Karpas-422 (cell line): ENCODE measurements at regions not wholly inside any gene's neighbourhood (a gene's known extent, or its start where the extent isn't known, plus 50 kb on each side); places are given as distances from the start of the nearest gene placed in this dataset.

ENCODE experiments used
- DNase-seq: peaks from one replicate; pipeline ENCODE4 v3.0.0-alpha.2; 2015
- H2AFZ ChIP-seq: fragments of 200-600 bp; sonication (generic); 2 replicates; pipeline ENCODE4 v1.6.1; 2014; ENCODE audit warnings: antibody characterized with exemption, low read length, mixed read lengths
- H3K27ac ChIP-seq: fragments of 200-600 bp; sonication (generic); 2 replicates; pipeline ENCODE4 v1.5.1; 2014; ENCODE audit warnings: mild to moderate bottlenecking, low read length, moderate library complexity
- H3K27me3 ChIP-seq: fragments of 200-600 bp; sonication (generic); 2 replicates; pipeline ENCODE4 v1.6.1; 2014; ENCODE audit warnings: low read length, mixed read lengths
- H3K36me3 ChIP-seq: fragments of 200-600 bp; sonication (generic); 2 replicates; pipeline ENCODE4 v1.6.1; 2014; ENCODE audit warnings: low read length, mixed read lengths; ENCODE audit not compliant: insufficient read depth
- H3K4me1 ChIP-seq: fragments of 200-600 bp; sonication (generic); 2 replicates; pipeline ENCODE4 v1.6.1; 2014; ENCODE audit warnings: mild to moderate bottlenecking, low read length, mixed read lengths
- H3K4me2 ChIP-seq: fragments of 200-600 bp; sonication (generic); 2 replicates; pipeline ENCODE4 v1.6.1; 2014; ENCODE audit warnings: low read length, low read depth, mild to moderate bottlenecking; ENCODE audit not compliant: poor library complexity, severe bottlenecking
- H3K4me3 ChIP-seq: fragments of 200-600 bp; sonication (generic); 2 replicates; pipeline ENCODE4 v1.5.1; 2014; ENCODE audit warnings: mild to moderate bottlenecking, antibody characterized with exemption, low read length, mixed read lengths
- H3K79me2 ChIP-seq: fragments of 200-600 bp; sonication (generic); 2 replicates; pipeline ENCODE4 v1.6.1; 2014; ENCODE audit warnings: mild to moderate bottlenecking, low read length, mixed read lengths
- H3K9ac ChIP-seq: fragments of 200-600 bp; sonication (generic); 2 replicates; pipeline ENCODE4 v1.6.0; 2014; ENCODE audit warnings: low read length
- H3K9me2 ChIP-seq: fragments of 200-600 bp; sonication (generic), shearing (Covaris generic); replicated peaks from 2 replicates; pipeline ENCODE4 v1.6.0; 2014; ENCODE audit warnings: mild to moderate bottlenecking, low read length, moderate library complexity; ENCODE audit not compliant: insufficient read depth
- H3K9me3 ChIP-seq: fragments of 300-700, 200-600 bp; sonication (generic); 2 replicates; pipeline ENCODE4 v1.6.1; 2014; ENCODE audit warnings: low read length, mixed read lengths
- H4K20me1 ChIP-seq: fragments of 200-600 bp; sonication (generic); 2 replicates; pipeline ENCODE4 v1.6.1; 2014; ENCODE audit warnings: mild to moderate bottlenecking, antibody characterized with exemption, low read length, low read depth; ENCODE audit not compliant: insufficient read depth

- H3K4me2 ChIP-seq: no peak overlapping the region
These were observed 210.2 kb upstream of the CTBP2 start for GRCh38 chr10:125370578-125370977.

DNA sequence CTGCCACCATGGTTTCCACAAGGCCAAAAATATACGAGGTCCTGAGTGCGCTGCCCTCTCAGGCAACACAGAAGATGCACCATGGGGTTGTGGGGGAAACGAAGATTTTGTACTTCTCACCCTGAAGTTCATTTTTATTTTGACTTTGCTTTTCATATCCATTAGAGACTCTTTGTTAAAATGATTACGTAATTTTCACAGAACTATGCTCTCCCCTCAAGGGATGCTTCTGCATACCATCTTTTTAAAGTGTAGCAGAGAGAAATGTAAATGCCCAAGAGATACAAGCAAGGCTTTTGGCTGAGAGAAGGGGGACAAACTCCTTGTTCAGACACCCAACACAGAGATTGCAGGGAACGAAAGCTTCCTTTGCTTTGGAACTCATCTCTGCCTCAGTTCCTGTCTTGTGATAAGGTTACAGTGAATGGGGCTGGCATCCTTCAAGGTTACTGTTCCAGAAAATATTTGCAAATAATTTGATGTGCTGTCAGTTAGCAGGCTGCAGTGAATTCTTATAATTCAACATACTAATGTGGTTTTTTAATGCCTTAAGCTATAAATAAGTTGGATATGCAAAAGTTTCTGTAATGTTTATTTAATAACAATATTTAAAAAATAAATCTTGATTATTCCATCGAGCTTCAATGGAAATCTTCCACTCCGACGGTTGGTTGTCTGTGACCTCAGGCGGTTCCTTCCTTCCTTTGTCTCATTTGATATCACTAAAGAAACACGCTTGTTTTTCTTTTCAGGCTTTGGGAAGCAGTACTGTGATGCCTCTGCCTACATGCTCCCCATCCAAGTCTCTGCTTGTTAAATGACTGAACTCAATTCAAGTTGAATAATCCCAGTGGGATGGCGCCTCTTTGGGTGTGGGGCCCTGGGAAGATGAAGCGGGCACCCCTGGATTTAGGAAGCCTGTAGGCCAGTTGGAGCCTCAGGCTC, 209.3 kb upstream of the CTBP2 start:
- no peaks in the 10 kb centered on the region for H3K4me1 ChIP-seq
- no peaks in the 10 kb centered on the region for H3K9me2 ChIP-seq
- no peak overlapping the region for H3K27ac ChIP-seq
- no peak for DNase-seq
- no peaks in the 10 kb centered on the region for H3K79me2 ChIP-seq
- no peaks in the 10 kb centered on the region for H3K27me3 ChIP-seq
- no peak overlapping the region for H2AFZ ChIP-seq
- H3K4me3 ChIP-seq: no peak overlapping the region
- H3K9me3 ChIP-seq: no peaks in the 10 kb centered on the region
- H4K20me1 ChIP-seq: no peaks in the 10 kb centered on the region
- H3K4me2 ChIP-seq: no peak overlapping the region
- no peak overlapping the region for H3K9ac ChIP-seq
- no peaks in the 10 kb centered on the region for H3K36me3 ChIP-seq

More at GRCh38 chr10:125370578-125370977, 210.2 kb upstream of the CTBP2 start:
- Histone ChIP-seq H4K20me1 (no peaks in the 10 kb centered on the region), H3K79me2 (no peaks in the 10 kb centered on the region), H3K36me3 (no peaks in the 10 kb centered on the region), H2AFZ (no peak overlapping the region), H3K9ac (no peak overlapping the region), H3K9me3 (no peaks in the 10 kb centered on the region), H3K4me1 (no peaks in the 10 kb centered on the region), H3K27ac (no peak overlapping the region), H3K27me3 (no peaks in the 10 kb centered on the region), H3K9me2 (no peaks in the 10 kb centered on the region), H3K4me3 (no peak overlapping the region)
- DNase-seq: no peak

DNA sequence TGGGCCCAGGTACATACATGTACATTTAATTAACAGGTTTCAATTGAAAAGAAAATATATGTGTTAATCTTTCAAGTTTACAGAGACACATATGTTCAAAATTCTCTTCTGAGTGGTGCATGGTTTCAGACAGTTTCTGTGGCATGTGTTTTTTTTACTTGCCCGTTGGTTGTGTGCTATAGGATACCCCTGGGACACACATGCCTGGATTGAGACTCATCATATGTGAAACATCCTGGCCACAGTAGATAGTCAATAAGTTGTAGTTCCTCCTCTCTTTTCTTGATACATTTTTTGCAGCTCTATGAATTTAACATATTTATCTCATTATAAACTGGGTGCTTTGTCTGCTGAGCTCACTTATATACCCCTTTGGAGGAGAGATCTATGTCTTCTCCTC, 207.8 kb upstream of the CTBP2 start:
- H3K9me2 ChIP-seq: no peaks in the 10 kb centered on the region
- H2AFZ ChIP-seq: no peak overlapping the region
- no peak overlapping the region for H3K4me3 ChIP-seq
- no peak for DNase-seq
- no peaks in the 10 kb centered on the region for H3K9me3 ChIP-seq
- no peaks in the 10 kb centered on the region for H4K20me1 ChIP-seq
- H3K79me2 ChIP-seq: no peaks in the 10 kb centered on the region
- no peaks in the 10 kb centered on the region for H3K36me3 ChIP-seq
- no peaks in the 10 kb centered on the region for H3K4me1 ChIP-seq
- H3K9ac ChIP-seq: no peak overlapping the region
- H3K4me2 ChIP-seq: no peak overlapping the region
- H3K27me3 ChIP-seq: no peaks in the 10 kb centered on the region
- no peak overlapping the region for H3K27ac ChIP-seq

- H3K36me3 ChIP-seq: no peaks in the 10 kb centered on the region
- no peaks in the 10 kb centered on the region for H3K4me1 ChIP-seq
- H3K27ac ChIP-seq: no peak overlapping the region
- H3K4me2 ChIP-seq: no peak overlapping the region
- H3K4me3 ChIP-seq: no peak overlapping the region
- no peak for DNase-seq
- H3K9me2 ChIP-seq: no peaks in the 10 kb centered on the region
- no peaks in the 10 kb centered on the region for H4K20me1 ChIP-seq
- H3K79me2 ChIP-seq: no peaks in the 10 kb centered on the region
- H2AFZ ChIP-seq: no peak overlapping the region
- no peak overlapping the region for H3K9ac ChIP-seq
- H3K9me3 ChIP-seq: no peaks in the 10 kb centered on the region
- no peaks in the 10 kb centered on the region for H3K27me3 ChIP-seq
These were observed 203.4 kb upstream of the CTBP2 start for GRCh38 chr10:125363791-125364190.

- Histone ChIP-seq H3K4me1 (no peaks in the 10 kb centered on the region), H3K27ac (no peak overlapping the region), H3K4me3 (no peak overlapping the region), H3K9ac (no peak overlapping the region), H3K4me2 (no peak overlapping the region), H3K79me2 (no peaks in the 10 kb centered on the region), H3K9me2 (no peaks in the 10 kb centered on the region), H3K9me3 (no peaks in the 10 kb centered on the region), H3K36me3 (no peaks in the 10 kb centered on the region), H2AFZ (no peak overlapping the region), H4K20me1 (no peaks in the 10 kb centered on the region), H3K27me3 (no peaks in the 10 kb centered on the region)
- no peak for DNase-seq
These were observed 202.6 kb upstream of the CTBP2 start for GRCh38 chr10:125362950-125363349.

GRCh38 chr10:125359401-125359800, 199.0 kb upstream of the CTBP2 start:
- Histone ChIP-seq H2AFZ (no peak overlapping the region), H3K27ac (no peak overlapping the region), H3K79me2 (no peaks in the 10 kb centered on the region), H3K9me3 (no peaks in the 10 kb centered on the region), H3K4me2 (no peak overlapping the region), H4K20me1 (no peaks in the 10 kb centered on the region), H3K9ac (no peak overlapping the region), H3K4me1 (no peaks in the 10 kb centered on the region), H3K9me2 (no peaks in the 10 kb centered on the region), H3K4me3 (no peak overlapping the region), H3K36me3 (no peaks in the 10 kb centered on the region), H3K27me3 (no peaks in the 10 kb centered on the region)
- DNase-seq: no peak

GRCh38 chr10:125355657-125356056, 195.3 kb upstream of the CTBP2 start:
- Histone ChIP-seq H3K27ac (no peak overlapping the region), H3K9me3 (no peaks in the 10 kb centered on the region), H2AFZ (no peak overlapping the region), H3K27me3 (no peaks in the 10 kb centered on the region), H3K4me2 (no peak overlapping the region), H3K9ac (no peak overlapping the region), H3K4me3 (no peak overlapping the region), H3K79me2 (no peaks in the 10 kb centered on the region), H3K36me3 (no peaks in the 10 kb centered on the region), H3K4me1 (no peaks in the 10 kb centered on the region), H4K20me1 (no peaks in the 10 kb centered on the region), H3K9me2 (no peaks in the 10 kb centered on the region)
- DNase-seq: no peak

- H3K4me1 ChIP-seq: no peaks in the 10 kb centered on the region
- no peak overlapping the region for H3K9ac ChIP-seq
- no peaks in the 10 kb centered on the region for H3K27me3 ChIP-seq
- no peak overlapping the region for H3K4me2 ChIP-seq
- no peaks in the 10 kb centered on the region for H4K20me1 ChIP-seq
- no peak overlapping the region for H3K4me3 ChIP-seq
- H3K79me2 ChIP-seq: no peaks in the 10 kb centered on the region
- no peak for DNase-seq
- no peaks in the 10 kb centered on the region for H3K36me3 ChIP-seq
- no peaks in the 10 kb centered on the region for H3K9me3 ChIP-seq
- no peaks in the 10 kb centered on the region for H3K9me2 ChIP-seq
- H2AFZ ChIP-seq: no peak overlapping the region
- H3K27ac ChIP-seq: no peak overlapping the region
These were observed 190.2 kb upstream of the CTBP2 start for GRCh38 chr10:125350519-125350918.
